HEK293T (cell line): ENCODE measurements at regions not wholly inside any gene's neighbourhood (a gene's known extent, or its start where the extent isn't known, plus 50 kb on each side); places are given as distances from the start of the nearest gene placed in this dataset.

Experiments used
- CTCF ChIA-PET: fragments of 350-600 bp; formaldehyde crosslinking; extraction: SDS; loops from one replicate; lab custom pipeline; 2021; ENCODE audit warnings: antibody characterized with exemption, inconsistent platforms; lab: Yijun Ruan, JAX
- POLR2A ChIA-PET: fragments of 350-600 bp; formaldehyde crosslinking; extraction: SDS; loops from one replicate; lab custom pipeline; 2020; ENCODE audit warnings: antibody characterized with exemption, inconsistent platforms; lab: Yijun Ruan, JAX
- DNase-seq: peaks from one replicate; pipeline ENCODE4 v3.0.0; 2012; ENCODE audit warnings: mixed read lengths; ENCODE audit errors: extremely low spot score
- ARNT ChIP-seq: fragments of 450-650 bp; IDR thresholded peaks from 2 replicates; pipeline ENCODE4 v1.6.1; 2017; ENCODE audit warnings: mild to moderate bottlenecking
- BHLHE40 ChIP-seq: fragments of 450-650 bp; IDR thresholded peaks from 2 replicates; pipeline ENCODE4 v1.6.1; 2016; ENCODE audit warnings: mild to moderate bottlenecking, moderate library complexity, borderline replicate concordance
- CTBP1 ChIP-seq: fragments of 450-650 bp; IDR thresholded peaks from 2 replicates; pipeline ENCODE4 v1.6.1; 2016; ENCODE audit warnings: borderline replicate concordance
- ELF4 ChIP-seq: fragments of 450-650 bp; IDR thresholded peaks from 2 replicates; pipeline ENCODE4 v1.6.1; 2017; ENCODE audit warnings: antibody characterized with exemption
- FOXA1 ChIP-seq: fragments of 450-650 bp; IDR thresholded peaks from 2 replicates; pipeline ENCODE4 v1.6.1; 2016; ENCODE audit warnings: mild to moderate bottlenecking
- FOXK2 ChIP-seq: fragments of 450-650 bp; IDR thresholded peaks from 2 replicates; pipeline ENCODE4 v1.6.1; 2016; ENCODE audit warnings: mild to moderate bottlenecking
- FOXM1 ChIP-seq: fragments of 450-650 bp; IDR thresholded peaks from 2 replicates; pipeline ENCODE4 v1.6.1; 2017; ENCODE audit warnings: mild to moderate bottlenecking, borderline replicate concordance
- HDGF ChIP-seq: fragments of 450-650 bp; IDR thresholded peaks from 2 replicates; pipeline ENCODE4 v1.6.1; 2017; ENCODE audit warnings: antibody characterized with exemption, borderline replicate concordance
- L3MBTL2 ChIP-seq: fragments of 450-650 bp; conservative IDR thresholded peaks from 2 replicates; pipeline ENCODE4 v1.6.1; 2016; ENCODE audit warnings: mild to moderate bottlenecking
- LEF1 ChIP-seq: fragments of 450-650 bp; IDR thresholded peaks from 2 replicates; pipeline ENCODE4 v1.6.1; 2017; ENCODE audit warnings: mild to moderate bottlenecking, borderline replicate concordance
- NFRKB ChIP-seq: fragments of 450-650 bp; IDR thresholded peaks from 2 replicates; pipeline ENCODE4 v1.6.1; 2016; ENCODE audit warnings: mild to moderate bottlenecking, moderate library complexity
- SP1 ChIP-seq: fragments of 450-650 bp; IDR thresholded peaks from 2 replicates; pipeline ENCODE4 v1.6.1; 2017
- SUZ12 ChIP-seq: fragments of 450-650 bp; IDR thresholded peaks from 2 replicates; pipeline ENCODE4 v1.6.1; 2016; ENCODE audit warnings: mild to moderate bottlenecking
- TARDBP ChIP-seq: fragments of 450-650 bp; IDR thresholded peaks from 2 replicates; pipeline ENCODE4 v1.6.1; 2016
- ZNF384 ChIP-seq: fragments of 450-650 bp; IDR thresholded peaks from 2 replicates; pipeline ENCODE4 v1.6.1; 2016
- TF ChIP-seq, protein P1 (sequence below): fragments of 450-650 bp; IDR thresholded peaks from 2 replicates; pipeline ENCODE4 v1.6.1; 2016

GRCh38 chr2:77796397-77796796 lies 274.2 kb upstream of the LRRTM4 start:
- DNase-seq: no peak
- TF ChIP-seq HDGF: no peak
- TF ChIP-seq FOXM1: no peak
- TF ChIP-seq FOXA1: no peak
- no peak for TF ChIP-seq SP1
- no peak for TF ChIP-seq FOXK2
- no peak for TF ChIP-seq ELF4
- no peak for TF ChIP-seq NFRKB
- TF ChIP-seq ZNF384: no peak
- TF ChIP-seq ARNT: no peak
- no peak for TF ChIP-seq SUZ12
- no peak for TF ChIP-seq TARDBP
- no peak for TF ChIP-seq CTBP1
- no peak for TF ChIP-seq LEF1
- TF ChIP-seq L3MBTL2: no peak
- TF ChIP-seq, protein P1, sequence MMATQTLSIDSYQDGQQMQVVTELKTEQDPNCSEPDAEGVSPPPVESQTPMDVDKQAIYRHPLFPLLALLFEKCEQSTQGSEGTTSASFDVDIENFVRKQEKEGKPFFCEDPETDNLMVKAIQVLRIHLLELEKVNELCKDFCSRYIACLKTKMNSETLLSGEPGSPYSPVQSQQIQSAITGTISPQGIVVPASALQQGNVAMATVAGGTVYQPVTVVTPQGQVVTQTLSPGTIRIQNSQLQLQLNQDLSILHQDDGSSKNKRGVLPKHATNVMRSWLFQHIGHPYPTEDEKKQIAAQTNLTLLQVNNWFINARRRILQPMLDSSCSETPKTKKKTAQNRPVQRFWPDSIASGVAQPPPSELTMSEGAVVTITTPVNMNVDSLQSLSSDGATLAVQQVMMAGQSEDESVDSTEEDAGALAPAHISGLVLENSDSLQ: no peak
- TF ChIP-seq BHLHE40: no peak
- ChIA-PET POLR2A (no interaction called here), CTCF (no interaction called here)

- ChIA-PET CTCF (no interaction called here), POLR2A (interaction anchor here (0.6 kb wide), 1 partner anchor 1180 kb away, joined by 3 read pairs; no protein-coding TSS in a partner anchor)
- no peak for TF ChIP-seq SP1
- TF ChIP-seq HDGF: no peak
- no peak for TF ChIP-seq ARNT
- no peak for TF ChIP-seq NFRKB
- no peak for DNase-seq
These were observed 274.9 kb upstream of the LRRTM4 start for GRCh38 chr2:77797088-77797487.

- POLR2A ChIA-PET: no interaction called here
- TF ChIP-seq BHLHE40 (no peak), ZNF384 (no peak), TARDBP (no peak), L3MBTL2 (no peak), LEF1 (no peak), HDGF (no peak), FOXK2 (no peak), FOXM1 (no peak), ELF4 (no peak), SP1 (no peak), FOXA1 (no peak), NFRKB (no peak), CTBP1 (no peak), SUZ12 (no peak)
- TF ChIP-seq, protein P1: no peak
- DNase-seq: no peak
- CTCF ChIA-PET: no interaction called here
These were observed 278.2 kb upstream of the LRRTM4 start for GRCh38 chr2:77800410-77800809.

GRCh38 chr2:77807531-77808215 lies 285.5 kb upstream of the LRRTM4 start:
- TF ChIP-seq BHLHE40 (no peak), HDGF (no peak), SUZ12 (no peak), L3MBTL2 (no peak), FOXA1 (no peak), FOXK2 (no peak), TARDBP (no peak), FOXM1 (no peak), SP1 (no peak), ZNF384 (no peak), ARNT (no peak), NFRKB (no peak), LEF1 (no peak), ELF4 (no peak), CTBP1 (no peak)
- TF ChIP-seq, protein P1: no peak
- no peak for DNase-seq
- ChIA-PET POLR2A (no interaction called here), CTCF (interaction anchor here (0.6 kb wide), 1 partner anchor 11 kb away, joined by 4 read pairs; no protein-coding TSS in a partner anchor)

DNA sequence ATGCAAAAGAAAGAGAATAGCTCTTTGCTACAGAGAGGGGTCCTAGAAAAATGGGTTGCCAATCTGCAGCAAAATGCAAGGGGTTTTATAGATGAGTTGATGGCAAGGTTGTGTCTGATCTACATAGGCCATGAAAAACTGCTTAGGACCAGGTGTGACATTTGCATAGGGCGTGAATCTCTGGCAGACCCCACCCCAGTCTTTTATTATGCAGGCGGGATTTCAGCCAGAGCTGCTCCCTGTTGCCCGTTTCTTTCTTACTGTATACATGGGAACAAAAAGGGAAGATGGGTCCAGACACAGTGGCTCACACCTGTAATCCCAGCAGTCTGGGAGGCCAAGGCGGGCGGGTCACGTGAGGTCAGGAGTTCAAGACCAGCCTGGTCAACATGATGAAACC lies 286.4 kb upstream of the LRRTM4 start:
- CTCF ChIA-PET: interaction anchor here (0.6 kb wide), 1 partner anchor 10 kb away, joined by 4 read pairs; no protein-coding TSS in a partner anchor
- DNase-seq: no peak
- TF ChIP-seq L3MBTL2 (no peak), LEF1 (no peak), SP1 (no peak), ELF4 (no peak), HDGF (no peak), NFRKB (no peak)
- TF ChIP-seq, protein P1: no peak
- POLR2A ChIA-PET: no interaction called here

- ChIA-PET CTCF (no interaction called here), POLR2A (no interaction called here)
- TF ChIP-seq SUZ12: no peak
- TF ChIP-seq FOXK2: no peak
- no peak for TF ChIP-seq HDGF
- no peak for TF ChIP-seq ELF4
- TF ChIP-seq, protein P1: no peak
- no peak for TF ChIP-seq BHLHE40
- no peak for TF ChIP-seq FOXM1
- TF ChIP-seq ZNF384: no peak
- DNase-seq: no peak
These were observed 291.4 kb upstream of the LRRTM4 start for GRCh38 chr2:77813599-77813998.
